SK-N-SH (cell line): ENCODE measurements at regions not wholly inside any gene's neighbourhood (a gene's known extent, or its start where the extent isn't known, plus 50 kb on each side); places are given as distances from the start of the nearest gene placed in this dataset.

Source experiments
- TCF12 ChIP-seq: IDR thresholded peaks from 2 replicates; pipeline ENCODE4 v1.4.0; 2012
- TF ChIP-seq, protein P1 (sequence below): IDR thresholded peaks from 2 replicates; pipeline ENCODE4 v1.4.0; 2012; ENCODE audit warnings: low read depth, borderline replicate concordance
- TF ChIP-seq, protein P2 (sequence below): fragments of 200-600 bp; sonication (generic); IDR thresholded peaks from 2 replicates; pipeline ENCODE4 v1.6.1; 2017; ENCODE audit warnings: antibody characterized with exemption, mild to moderate bottlenecking, moderate library complexity

- TF ChIP-seq, protein P1, sequence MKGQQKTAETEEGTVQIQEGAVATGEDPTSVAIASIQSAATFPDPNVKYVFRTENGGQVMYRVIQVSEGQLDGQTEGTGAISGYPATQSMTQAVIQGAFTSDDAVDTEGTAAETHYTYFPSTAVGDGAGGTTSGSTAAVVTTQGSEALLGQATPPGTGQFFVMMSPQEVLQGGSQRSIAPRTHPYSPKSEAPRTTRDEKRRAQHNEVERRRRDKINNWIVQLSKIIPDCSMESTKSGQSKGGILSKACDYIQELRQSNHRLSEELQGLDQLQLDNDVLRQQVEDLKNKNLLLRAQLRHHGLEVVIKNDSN: no peak
- TF ChIP-seq, protein P2, sequence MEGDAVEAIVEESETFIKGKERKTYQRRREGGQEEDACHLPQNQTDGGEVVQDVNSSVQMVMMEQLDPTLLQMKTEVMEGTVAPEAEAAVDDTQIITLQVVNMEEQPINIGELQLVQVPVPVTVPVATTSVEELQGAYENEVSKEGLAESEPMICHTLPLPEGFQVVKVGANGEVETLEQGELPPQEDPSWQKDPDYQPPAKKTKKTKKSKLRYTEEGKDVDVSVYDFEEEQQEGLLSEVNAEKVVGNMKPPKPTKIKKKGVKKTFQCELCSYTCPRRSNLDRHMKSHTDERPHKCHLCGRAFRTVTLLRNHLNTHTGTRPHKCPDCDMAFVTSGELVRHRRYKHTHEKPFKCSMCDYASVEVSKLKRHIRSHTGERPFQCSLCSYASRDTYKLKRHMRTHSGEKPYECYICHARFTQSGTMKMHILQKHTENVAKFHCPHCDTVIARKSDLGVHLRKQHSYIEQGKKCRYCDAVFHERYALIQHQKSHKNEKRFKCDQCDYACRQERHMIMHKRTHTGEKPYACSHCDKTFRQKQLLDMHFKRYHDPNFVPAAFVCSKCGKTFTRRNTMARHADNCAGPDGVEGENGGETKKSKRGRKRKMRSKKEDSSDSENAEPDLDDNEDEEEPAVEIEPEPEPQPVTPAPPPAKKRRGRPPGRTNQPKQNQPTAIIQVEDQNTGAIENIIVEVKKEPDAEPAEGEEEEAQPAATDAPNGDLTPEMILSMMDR: no peak
- no peak for TF ChIP-seq TCF12
Measured at GRCh38 chr9:11414241-11414640, 801.4 kb upstream of the PTPRD start.
